Heart right ventricle (tissue), 16 donors: ENCODE measurements at regions not wholly inside any gene's neighbourhood (a gene's known extent, or its start where the extent isn't known, plus 50 kb on each side); places are given as distances from the start of the nearest gene placed in this dataset.
"Not testable (repeated sequence)": the region's sequence is repeated elsewhere in the genome, so short reads cannot be mapped to it uniquely, and the experiment has no call there.

Experiments
- ATAC-seq, 8 donors: fragments of 200-7000 bp; cut with Tn5 transposase; one replicate each; pipeline ENCODE4 v1.9.1; 2020; ENCODE audit warnings: mild to moderate bottlenecking in 8 of 8, moderate library complexity in 8 of 8, moderate number of reproducible peaks in 1 of 8
- DNase-seq, 2 donors: peaks; one replicate each; pipeline ENCODE4 v3.0.0-alpha.2; 2020
- H3K27ac ChIP-seq, 10 donors: fragments of 200-600 bp; sonication (generic) in 2 of 10; one replicate each; pipeline versions ENCODE4 v1.5.0 to v1.8.0; 2020 to 2022; ENCODE audit warnings: mild to moderate bottlenecking in 3 of 10
- H3K27me3 ChIP-seq, 7 donors: fragments of 200-600 bp; one replicate each; pipeline ENCODE4 v1.8.0; 2021 to 2022; ENCODE audit warnings: mild to moderate bottlenecking in 2 of 7
- H3K36me3 ChIP-seq, 9 donors: fragments of 200-600 bp; sonication (generic) in 1 of 9; one replicate each; pipeline versions ENCODE4 v1.5.0 to v1.8.0; 2020 to 2022; ENCODE audit warnings: mild to moderate bottlenecking in 2 of 9
- H3K4me1 ChIP-seq, 9 donors: fragments of 200-600 bp; sonication (generic) in 1 of 9; one replicate each; pipeline versions ENCODE4 v1.5.0 to v1.8.0; 2020 to 2022; ENCODE audit warnings: mild to moderate bottlenecking in 4 of 9
- H3K4me3 ChIP-seq, 10 donors: fragments of 200-600 bp; sonication (generic) in 2 of 10; one replicate each; pipeline versions ENCODE4 v1.5.0 to v1.8.0; 2020 to 2022; ENCODE audit warnings: mild to moderate bottlenecking in 7 of 10, moderate library complexity in 2 of 10
- H3K9me3 ChIP-seq, 11 donors: fragments of 200-600 bp in 10 of 11; sonication (generic) in 2 of 11; one replicate each; pipeline versions ENCODE4 v1.5.0 to v1.8.0; 2013 to 2022; ENCODE audit warnings: mild to moderate bottlenecking in 2 of 11, control low read depth in 1 of 11, moderate library complexity in 1 of 11
- WGBS, 2 donors: extraction: QIAGEN DNeasy Blood & Tissue Kit; methylation state at CpG; one replicate each; pipeline ENCODE4 v1.1.7; 2013; ENCODE audit warnings: inconsistent platforms in 1 of 2; 5-methylcytosine and 5-hydroxymethylcytosine counted together
- intact Hi-C, 10 donors: fragments of 100-400 bp; cut with DNase I; formaldehyde crosslinking; loops; one replicate each; pipeline versions ENCODE4 v1.11.1 to v1.14.2; 2022
- TF ChIP-seq, protein P1 (sequence below), 9 donors: fragments of 200-600 bp; sonication (generic) in 2 of 9; IDR thresholded peaks; one replicate each; pipeline versions ENCODE4 v1.5.0 to v1.8.0; 2021 to 2022; ENCODE audit warnings: antibody characterized with exemption in 9 of 9, mild to moderate bottlenecking in 5 of 9, moderate library complexity in 1 of 9
- donor health status: Arrhythmogenic right ventricular cardiomyopathy.
- donor health status: ischemic (EF 13 %, LVEDD 7.1; RV severe dilation, severe dysfunction).
- donor health status: healthy with polysubstance abuse.
- donor health status: DM: no; HTN: yes; CAD: no.
- donor health status: DM: no; HTN: no; CAD: no.
- donor health status: ischemic (EF 25% LVEDD 6.9; RV normal size, moderate dysfunction).
- donor health status: ischemic (EF 25% LVEDD 5.7; RV mildly dilated, moderate dysfunction).
- donor health status: healthy.
- donor health status: DM: yes; HTN: yes; CAD: no.
- donor health status: Ischemic cardiomyopathy.
- donor health status: ischemic (EF 35%, LVEDD 5.7; RV mildly dilated, moderate dysfunction).
- donor health status: nonischemic (EF 11% LVEDD 7.7; RV severe dilation, severe dysfunction).
- donor health status: DM: yes; HTN: yes; CAD: no.
- donor health status: PGD.
- donor health status: ischemic (EF 29% LVEDD 5.4; RV normal size, mild dysfunction).
- donor health status: nonischemic (EF 23%, LVEDD 6.1; RV moderate dilation, normal function).

DNA sequence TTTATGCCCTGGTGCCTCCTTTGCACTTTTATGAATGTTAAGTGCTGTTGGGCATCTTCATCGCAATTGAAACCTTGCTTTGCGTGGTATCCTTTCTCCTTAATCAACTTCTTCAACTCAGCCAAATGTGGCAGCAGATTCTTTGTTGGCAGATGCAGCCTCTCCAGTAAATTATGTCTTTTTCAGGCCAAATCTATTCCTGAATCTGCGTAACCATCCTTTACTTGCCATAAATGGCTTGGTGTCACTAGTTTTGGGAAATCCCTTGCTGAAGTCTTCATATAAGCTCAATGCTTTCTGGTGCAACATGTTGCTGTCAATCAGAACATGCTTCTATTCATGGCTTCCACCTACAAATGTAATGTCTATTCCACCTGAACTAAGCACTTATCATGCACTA lies 457.5 kb downstream of the FGF13 start:
- 90 to 95% methylated on average over 3 of the region's 3 CpGs for WGBS, 2 donors
- Histone ChIP-seq H3K27ac (no peak overlapping the region), H3K4me3 (no peak overlapping the region), H3K27me3 (no peaks in the 10 kb centered on the region), H3K9me3 (no peaks in the 10 kb centered on the region), H3K36me3 (no peaks in the 10 kb centered on the region), H3K4me1 (no peaks in the 10 kb centered on the region)
- TF ChIP-seq, protein P1, sequence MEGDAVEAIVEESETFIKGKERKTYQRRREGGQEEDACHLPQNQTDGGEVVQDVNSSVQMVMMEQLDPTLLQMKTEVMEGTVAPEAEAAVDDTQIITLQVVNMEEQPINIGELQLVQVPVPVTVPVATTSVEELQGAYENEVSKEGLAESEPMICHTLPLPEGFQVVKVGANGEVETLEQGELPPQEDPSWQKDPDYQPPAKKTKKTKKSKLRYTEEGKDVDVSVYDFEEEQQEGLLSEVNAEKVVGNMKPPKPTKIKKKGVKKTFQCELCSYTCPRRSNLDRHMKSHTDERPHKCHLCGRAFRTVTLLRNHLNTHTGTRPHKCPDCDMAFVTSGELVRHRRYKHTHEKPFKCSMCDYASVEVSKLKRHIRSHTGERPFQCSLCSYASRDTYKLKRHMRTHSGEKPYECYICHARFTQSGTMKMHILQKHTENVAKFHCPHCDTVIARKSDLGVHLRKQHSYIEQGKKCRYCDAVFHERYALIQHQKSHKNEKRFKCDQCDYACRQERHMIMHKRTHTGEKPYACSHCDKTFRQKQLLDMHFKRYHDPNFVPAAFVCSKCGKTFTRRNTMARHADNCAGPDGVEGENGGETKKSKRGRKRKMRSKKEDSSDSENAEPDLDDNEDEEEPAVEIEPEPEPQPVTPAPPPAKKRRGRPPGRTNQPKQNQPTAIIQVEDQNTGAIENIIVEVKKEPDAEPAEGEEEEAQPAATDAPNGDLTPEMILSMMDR (IDR thresholded peaks at IDR 0.05): no peak
- no peak for ATAC-seq
- intact Hi-C loops: no loop called here
- DNase-seq: no peak

- Histone ChIP-seq H3K36me3 (no peaks in the 10 kb centered on the region), H3K9me3 (no peaks in the 10 kb centered on the region), H3K27me3 (no peaks in the 10 kb centered on the region), H3K4me3 (no peak overlapping the region), H3K4me1 (no peaks in the 10 kb centered on the region), H3K27ac (no peak overlapping the region)
- DNase-seq (no peak), ATAC-seq (no peak)
- WGBS, 2 donors: 80 to 82% methylated on average over 6 of the region's 6 CpGs
- intact Hi-C loops: no loop called here
- TF ChIP-seq, protein P1 (IDR thresholded peaks at IDR 0.05): no peak
Measured at GRCh38 chrX:138255373-138255772, 456.1 kb downstream of the FGF13 start.

DNA sequence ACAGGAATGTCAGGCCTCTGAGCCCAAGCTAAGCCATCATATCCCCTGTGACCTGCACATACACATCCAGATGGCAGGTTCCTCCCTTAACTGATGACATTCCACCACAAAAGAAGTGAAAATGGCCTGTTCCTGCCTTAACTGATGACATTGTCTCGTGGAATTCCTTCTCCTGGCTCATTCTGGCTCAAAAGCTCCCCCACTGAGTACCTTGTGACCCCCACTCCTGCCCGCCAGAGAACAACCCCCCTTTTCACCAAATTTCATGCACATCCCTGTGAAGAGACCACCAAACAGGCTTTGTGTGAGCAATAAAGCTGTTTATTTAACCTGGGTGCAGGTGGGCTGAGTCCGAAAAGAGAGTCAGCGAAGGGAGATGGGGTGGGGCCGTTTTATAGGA lies 447.4 kb downstream of the FGF13 start:
- H3K4me1 ChIP-seq, H3K9me3 ChIP-seq, DNase-seq, ATAC-seq, H3K27ac ChIP-seq, H3K36me3 ChIP-seq, H3K4me3 ChIP-seq, intact Hi-C loops, H3K27me3 ChIP-seq: not testable (repeated sequence)
- 58 to 67% methylated on average over 4 to 5 of the region's 5 CpGs for WGBS, 2 donors

GRCh38 chrX:138270931-138271330 lies 440.6 kb downstream of the FGF13 start:
- Histone ChIP-seq H3K27ac (no peak overlapping the region), H3K4me1 (no peaks in the 10 kb centered on the region), H3K9me3 (no peaks in the 10 kb centered on the region), H3K27me3 (no peaks in the 10 kb centered on the region), H3K36me3 (no peaks in the 10 kb centered on the region), H3K4me3 (no peak overlapping the region)
- WGBS, 2 donors: 87 to 100% methylated on average over 1 of the region's 1 CpG
- intact Hi-C loops: no loop called here
- no peak for DNase-seq
- TF ChIP-seq, protein P1 (IDR thresholded peaks at IDR 0.05): no peak
- no peak for ATAC-seq

DNA sequence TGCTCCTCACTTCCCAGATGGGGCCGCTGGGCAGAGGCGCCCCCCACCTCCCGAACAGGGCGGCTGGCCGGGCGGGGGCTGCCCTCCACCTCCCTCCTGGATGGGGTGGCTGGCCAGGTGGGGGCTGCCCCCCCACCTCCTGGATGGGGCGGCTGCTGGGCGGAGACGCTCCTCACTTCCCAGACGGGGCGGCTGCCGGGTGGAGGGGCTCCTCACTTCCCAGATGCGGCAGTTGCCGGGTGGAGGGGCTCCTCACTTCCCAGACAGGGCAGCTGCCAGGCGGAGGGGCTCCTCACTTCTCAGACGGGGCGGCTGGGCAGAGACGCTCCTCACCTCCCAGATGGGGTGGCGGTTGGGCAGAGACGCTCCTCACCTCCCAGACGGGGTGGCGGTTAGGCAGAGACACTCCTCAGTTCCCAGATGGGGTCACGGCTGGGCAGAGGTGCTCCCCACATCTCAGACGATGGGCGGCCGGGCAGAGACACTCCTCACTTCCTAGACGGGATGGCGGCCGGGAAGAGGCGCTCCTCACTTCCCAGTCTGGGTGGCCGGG lies 428.8 kb downstream of the FGF13 start:
- DNase-seq, H3K27ac ChIP-seq, H3K4me1 ChIP-seq, ATAC-seq, H3K4me3 ChIP-seq, H3K36me3 ChIP-seq, H3K9me3 ChIP-seq, intact Hi-C loops: not testable (repeated sequence)
- 83 to 95% methylated on average over 4 to 31 of the region's 31 CpGs for WGBS, 2 donors
- peaks cover 0 to 15% (median 0%) of the 10 kb centered on the region in 7 donors for H3K27me3 ChIP-seq
